ENCODE measurements at regions not wholly inside any gene's neighbourhood (a gene's known extent, or its start where the extent isn't known, plus 50 kb on each side); places are given as distances from the start of the nearest gene placed in this dataset.

DNA sequence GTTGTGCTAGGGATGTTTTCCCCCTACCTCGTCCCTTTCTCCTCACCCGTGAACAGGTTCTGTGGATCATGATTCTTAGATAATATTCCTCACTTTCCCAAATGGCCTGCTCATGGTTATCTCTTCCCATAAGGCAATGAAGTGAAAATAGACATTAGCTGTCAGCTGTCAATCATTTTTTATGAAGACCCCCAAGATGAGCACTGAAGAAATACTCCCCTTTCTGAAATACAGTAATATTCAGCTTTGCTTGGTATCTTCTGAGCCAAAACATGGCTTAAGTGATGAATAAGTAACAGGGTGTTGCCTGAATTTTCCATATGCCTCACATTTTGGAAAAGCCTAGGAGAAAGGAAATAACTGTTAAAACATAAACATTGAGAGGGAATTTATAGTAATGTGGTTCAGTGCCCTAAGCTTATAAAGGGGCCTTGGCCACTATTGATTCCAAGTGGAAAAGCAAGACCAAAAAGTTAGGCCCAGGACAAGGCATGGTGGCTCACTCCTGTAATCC, 70.7 kb upstream of the NAP1L1 start:
- intact Hi-C loops (cut with DNase I): no loop called here
- TF ChIP-seq POLR2AphosphoS5 (IDR thresholded peaks at IDR 0.05; ENCODE audit: insufficient read depth in 1 of 2, low read depth in 1 of 2) (no peak), POLR2A (IDR thresholded peaks at IDR 0.05) (no peak), CTCF (IDR thresholded peaks at IDR 0.05) (no peak)
- H3K4me1 ChIP-seq: no peaks in the 10 kb centered on the region
- H3K36me3 ChIP-seq: no peaks in the 10 kb centered on the region
- H3K9me3 ChIP-seq: no peaks in the 10 kb centered on the region
- no peak overlapping the region for H3K27ac ChIP-seq
- DNase-seq (ENCODE audit: extremely low spot score in 2 of 2): no peak
- no peak overlapping the region for H3K4me3 ChIP-seq
- no peaks in the 10 kb centered on the region for H3K27me3 ChIP-seq

GRCh38 chr12:76153616-76154015, 69.1 kb upstream of the NAP1L1 start:
- TF ChIP-seq POLR2A (IDR thresholded peaks at IDR 0.05): no peak
- TF ChIP-seq CTCF (IDR thresholded peaks at IDR 0.05): no peak
- TF ChIP-seq POLR2AphosphoS5 (IDR thresholded peaks at IDR 0.05; ENCODE audit: insufficient read depth in 1 of 2, low read depth in 1 of 2): no peak

GRCh38 chr12:76152181-76152807, 67.8 kb upstream of the NAP1L1 start:
- DNase-seq (ENCODE audit: extremely low spot score in 2 of 2): no peak
- Histone ChIP-seq H3K4me1 (no peaks in the 10 kb centered on the region), H3K4me3 (no peak overlapping the region), H3K9me3 (no peaks in the 10 kb centered on the region), H3K27ac (no peak overlapping the region), H3K27me3 (no peaks in the 10 kb centered on the region), H3K36me3 (no peaks in the 10 kb centered on the region)
- intact Hi-C loops (cut with DNase I): no loop called here
- TF ChIP-seq CTCF (IDR thresholded peaks at IDR 0.05) (no peak), POLR2AphosphoS5 (IDR thresholded peaks at IDR 0.05; ENCODE audit: insufficient read depth in 1 of 2, low read depth in 1 of 2) (no peak), POLR2A (IDR thresholded peaks at IDR 0.05) (no peak)

More at GRCh38 chr12:76153616-76154015, 69.1 kb upstream of the NAP1L1 start:
- no peaks in the 10 kb centered on the region for H3K9me3 ChIP-seq
- H3K36me3 ChIP-seq: no peaks in the 10 kb centered on the region
- no peaks in the 10 kb centered on the region for H3K27me3 ChIP-seq
- DNase-seq (ENCODE audit: extremely low spot score in 2 of 2): no peak
- H3K4me1 ChIP-seq: no peaks in the 10 kb centered on the region
- no peak overlapping the region for H3K27ac ChIP-seq
- intact Hi-C loops (cut with DNase I): no loop called here
- H3K4me3 ChIP-seq: no peak overlapping the region

GRCh38 chr12:76144245-76144549, 59.7 kb upstream of the NAP1L1 start:
- no peak for DNase-seq (ENCODE audit: extremely low spot score in 2 of 2)
- no peak overlapping the region for H3K27ac ChIP-seq
- H3K27me3 ChIP-seq: no peaks in the 10 kb centered on the region
- H3K4me3 ChIP-seq: no peak overlapping the region
- TF ChIP-seq POLR2A (IDR thresholded peaks at IDR 0.05) (no peak), POLR2AphosphoS5 (IDR thresholded peaks at IDR 0.05; ENCODE audit: insufficient read depth in 1 of 2, low read depth in 1 of 2) (no peak), CTCF (IDR thresholded peaks at IDR 0.05) (no peak)
- no peaks in the 10 kb centered on the region for H3K4me1 ChIP-seq
- no peaks in the 10 kb centered on the region for H3K9me3 ChIP-seq
- intact Hi-C loops (cut with DNase I): no loop called here
- H3K36me3 ChIP-seq: no peaks in the 10 kb centered on the region

GRCh38 chr12:76143343-76144244, 59.1 kb upstream of the NAP1L1 start:
- no peak overlapping the region for H3K27ac ChIP-seq
- H3K36me3 ChIP-seq: no peaks in the 10 kb centered on the region
- TF ChIP-seq POLR2A (IDR thresholded peaks at IDR 0.05) (no peak), POLR2AphosphoS5 (IDR thresholded peaks at IDR 0.05; ENCODE audit: insufficient read depth in 1 of 2, low read depth in 1 of 2) (no peak), CTCF (IDR thresholded peaks at IDR 0.05) (no peak)
- intact Hi-C loops (cut with DNase I): no loop called here
- no peaks in the 10 kb centered on the region for H3K4me1 ChIP-seq
- H3K9me3 ChIP-seq: no peaks in the 10 kb centered on the region
- H3K27me3 ChIP-seq: no peaks in the 10 kb centered on the region
- no peak overlapping the region for H3K4me3 ChIP-seq
- no peak for DNase-seq (ENCODE audit: extremely low spot score in 2 of 2)

Measured in vagina (tissue), 2 donors.